SK-N-SH (cell line): ENCODE measurements at regions not wholly inside any gene's neighbourhood (a gene's known extent, or its start where the extent isn't known, plus 50 kb on each side); places are given as distances from the start of the nearest gene placed in this dataset.

ENCODE experiments used
- EP300 ChIP-seq, 2 experiments: IDR thresholded peaks; 2 replicates each; pipeline versions ENCODE4 v1.4.0 to v1.6.1; 2012; ENCODE audit warnings: borderline replicate concordance in 1 of 2, low read depth in 1 of 2, low read length in 1 of 2
- EZH2phosphoT487 ChIP-seq: fragments of 200-600 bp; sonication (generic); IDR thresholded peaks from 2 replicates; pipeline ENCODE4 v1.6.1; 2017; ENCODE audit warnings: low read depth, mixed run types, mild to moderate bottlenecking, antibody characterized with exemption, moderate library complexity, borderline replicate concordance
- GATA2 ChIP-seq: sonication (generic); formaldehyde crosslinking; IDR thresholded peaks from 2 replicates; pipeline ENCODE4 v1.5.0; 2020; ENCODE audit warnings: mild to moderate bottlenecking, missing genetic modification reagents
- NFIC ChIP-seq: IDR thresholded peaks from 2 replicates; pipeline ENCODE4 v1.4.0; 2012; ENCODE audit warnings: borderline replicate concordance
- PBX3 ChIP-seq: IDR thresholded peaks from 2 replicates; pipeline ENCODE4; 2012
- REST ChIP-seq: IDR thresholded peaks from 2 replicates; pipeline ENCODE4 v1.6.1; 2012; ENCODE audit warnings: mild to moderate bottlenecking, low read depth, low read length, moderate library complexity
- SIN3A ChIP-seq: IDR thresholded peaks from 2 replicates; pipeline ENCODE4 v1.6.1; 2012; ENCODE audit warnings: low read depth, mild to moderate bottlenecking, low read length, moderate library complexity, borderline replicate concordance
- SMC3 ChIP-seq: IDR thresholded peaks from 2 replicates; pipeline ENCODE4 v1.6.1; 2012; ENCODE audit warnings: low read depth, low read length, improper control_type of control experiment
- USF1 ChIP-seq: IDR thresholded peaks from 2 replicates; pipeline ENCODE4 v1.4.0; 2012; ENCODE audit warnings: low read depth, borderline replicate concordance
- YY1 ChIP-seq: IDR thresholded peaks from 2 replicates; pipeline ENCODE4 v1.4.0; 2012; ENCODE audit warnings: low read depth, mild to moderate bottlenecking
- ZBTB33 ChIP-seq: IDR thresholded peaks from 2 replicates; pipeline ENCODE4 v1.4.0; 2012; ENCODE audit warnings: low read depth, borderline replicate concordance
- TF ChIP-seq, protein P1 (sequence below): fragments of 200-600 bp; sonication (generic); IDR thresholded peaks from 2 replicates; pipeline ENCODE4 v1.6.1; 2017; ENCODE audit warnings: antibody characterized with exemption, mild to moderate bottlenecking, moderate library complexity
- TF ChIP-seq, protein P2 (sequence below): IDR thresholded peaks from 2 replicates; pipeline ENCODE4 v1.4.0; 2012; ENCODE audit warnings: low read depth
- TF ChIP-seq, protein P3 (sequence below): fragments of 150-350 bp; IDR thresholded peaks from 2 replicates; pipeline ENCODE4 v1.6.1; 2016; ENCODE audit warnings: mild to moderate bottlenecking, low read depth, low read length

- TF ChIP-seq ZBTB33 (no peak), YY1 (no peak), NFIC (no peak), GATA2 (CRISPR knock-in tag) (no peak), EP300 (IDR thresholded peaks at IDR 0.05; ENCODE audit: borderline replicate concordance in 1 of 2, low read depth in 1 of 2, low read length in 1 of 2) (no peak), USF1 (no peak), SIN3A (no peak), PBX3 (no peak), EZH2phosphoT487 (no peak), REST (no peak), SMC3 (no peak)
- TF ChIP-seq, protein P1, sequence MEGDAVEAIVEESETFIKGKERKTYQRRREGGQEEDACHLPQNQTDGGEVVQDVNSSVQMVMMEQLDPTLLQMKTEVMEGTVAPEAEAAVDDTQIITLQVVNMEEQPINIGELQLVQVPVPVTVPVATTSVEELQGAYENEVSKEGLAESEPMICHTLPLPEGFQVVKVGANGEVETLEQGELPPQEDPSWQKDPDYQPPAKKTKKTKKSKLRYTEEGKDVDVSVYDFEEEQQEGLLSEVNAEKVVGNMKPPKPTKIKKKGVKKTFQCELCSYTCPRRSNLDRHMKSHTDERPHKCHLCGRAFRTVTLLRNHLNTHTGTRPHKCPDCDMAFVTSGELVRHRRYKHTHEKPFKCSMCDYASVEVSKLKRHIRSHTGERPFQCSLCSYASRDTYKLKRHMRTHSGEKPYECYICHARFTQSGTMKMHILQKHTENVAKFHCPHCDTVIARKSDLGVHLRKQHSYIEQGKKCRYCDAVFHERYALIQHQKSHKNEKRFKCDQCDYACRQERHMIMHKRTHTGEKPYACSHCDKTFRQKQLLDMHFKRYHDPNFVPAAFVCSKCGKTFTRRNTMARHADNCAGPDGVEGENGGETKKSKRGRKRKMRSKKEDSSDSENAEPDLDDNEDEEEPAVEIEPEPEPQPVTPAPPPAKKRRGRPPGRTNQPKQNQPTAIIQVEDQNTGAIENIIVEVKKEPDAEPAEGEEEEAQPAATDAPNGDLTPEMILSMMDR, result no peak
- TF ChIP-seq, protein P2, sequence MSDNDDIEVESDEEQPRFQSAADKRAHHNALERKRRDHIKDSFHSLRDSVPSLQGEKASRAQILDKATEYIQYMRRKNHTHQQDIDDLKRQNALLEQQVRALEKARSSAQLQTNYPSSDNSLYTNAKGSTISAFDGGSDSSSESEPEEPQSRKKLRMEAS, result no peak
- TF ChIP-seq, protein P3, sequence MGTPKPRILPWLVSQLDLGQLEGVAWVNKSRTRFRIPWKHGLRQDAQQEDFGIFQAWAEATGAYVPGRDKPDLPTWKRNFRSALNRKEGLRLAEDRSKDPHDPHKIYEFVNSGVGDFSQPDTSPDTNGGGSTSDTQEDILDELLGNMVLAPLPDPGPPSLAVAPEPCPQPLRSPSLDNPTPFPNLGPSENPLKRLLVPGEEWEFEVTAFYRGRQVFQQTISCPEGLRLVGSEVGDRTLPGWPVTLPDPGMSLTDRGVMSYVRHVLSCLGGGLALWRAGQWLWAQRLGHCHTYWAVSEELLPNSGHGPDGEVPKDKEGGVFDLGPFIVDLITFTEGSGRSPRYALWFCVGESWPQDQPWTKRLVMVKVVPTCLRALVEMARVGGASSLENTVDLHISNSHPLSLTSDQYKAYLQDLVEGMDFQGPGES, result no peak
These were observed 584.0 kb upstream of the TMPRSS15 start for GRCh38 chr21:18987520-18988026.
